Endodermal cell (in vitro differentiated cells): ENCODE measurements at regions not wholly inside any gene's neighbourhood (a gene's known extent, or its start where the extent isn't known, plus 50 kb on each side); places are given as distances from the start of the nearest gene placed in this dataset.
A peak's percentile ranks its signal among the peaks of the same experiment; 100 is the strongest.

Source experiments
- DNase-seq: peaks from one replicate; pipeline ENCODE4 v3.0.0-alpha.2; 2017
- H3K27ac ChIP-seq: 2 replicates; pipeline ENCODE4 v1.5.1; 2013; ENCODE audit warnings: mild to moderate bottlenecking, low read depth, low read length, moderate library complexity
- H3K27me3 ChIP-seq: 2 replicates; pipeline ENCODE4 v1.6.1; 2013; ENCODE audit warnings: mild to moderate bottlenecking, low read length, moderate library complexity; ENCODE audit not compliant: insufficient read depth, control insufficient read depth, poor library complexity, severe bottlenecking
- H3K36me3 ChIP-seq: 2 replicates; pipeline ENCODE4 v1.7.0; 2013; ENCODE audit warnings: mild to moderate bottlenecking, low read length, moderate library complexity; ENCODE audit not compliant: control insufficient read depth, insufficient read depth
- H3K4me1 ChIP-seq: one replicate; pipeline ENCODE4 v1.7.0; 2013; ENCODE audit warnings: low read length; ENCODE audit not compliant: control insufficient read depth, insufficient read depth
- H3K4me3 ChIP-seq: 2 replicates; pipeline ENCODE4 v1.5.1; 2013; ENCODE audit warnings: mild to moderate bottlenecking, low read length, moderate library complexity
- H3K9ac ChIP-seq: 2 replicates; pipeline ENCODE4 v1.6.1; 2013; ENCODE audit warnings: mild to moderate bottlenecking, low read length, moderate library complexity; ENCODE audit not compliant: poor library complexity, severe bottlenecking; ENCODE audit errors: extremely low read depth
- H3K9me3 ChIP-seq: 2 replicates; pipeline ENCODE4 v1.6.1; 2013; ENCODE audit warnings: mild to moderate bottlenecking, low read length, moderate library complexity; ENCODE audit not compliant: control insufficient read depth
- H3K27ac Mint-ChIP-seq: 2 replicates; pipeline ENCODE4 v1.8.0; 2020; ENCODE audit warnings: mixed read lengths
- H3K27me3 Mint-ChIP-seq: 2 replicates; pipeline ENCODE4 v1.8.0; 2021; ENCODE audit warnings: mild to moderate bottlenecking, mixed read lengths; ENCODE audit not compliant: insufficient read depth
- H3K36me3 Mint-ChIP-seq: 2 replicates; pipeline ENCODE4 v1.8.0; 2020; ENCODE audit warnings: low read depth, mixed read lengths
- H3K4me1 Mint-ChIP-seq: 2 replicates; pipeline ENCODE4 v1.8.0; 2020; ENCODE audit warnings: mixed read lengths
- H3K4me3 Mint-ChIP-seq: 2 replicates; pipeline ENCODE4 v1.8.0; 2020; ENCODE audit warnings: mild to moderate bottlenecking, moderate library complexity, mixed read lengths
- H3K9me3 Mint-ChIP-seq: 2 replicates; pipeline ENCODE4 v1.8.0; 2020; ENCODE audit warnings: mild to moderate bottlenecking, mixed read lengths
- WGBS, 2 experiments: methylation state at CpG; one replicate each; pipeline versions ENCODE4 v1.1.5 to v1.1.7; 2013; ENCODE audit warnings: missing lambda C conversion rate in 2 of 2, mixed read lengths in 1 of 2; ENCODE audit not compliant: insufficient coverage in 1 of 2, insufficient read length in 1 of 2; 5-methylcytosine and 5-hydroxymethylcytosine counted together
- TF ChIP-seq, protein P1 (sequence below): fragments of 200-600 bp; sonication (generic); conservative IDR thresholded peaks from 2 replicates; pipeline ENCODE4 v1.5.0; 2021; ENCODE audit warnings: antibody characterized with exemption, mild to moderate bottlenecking

DNA sequence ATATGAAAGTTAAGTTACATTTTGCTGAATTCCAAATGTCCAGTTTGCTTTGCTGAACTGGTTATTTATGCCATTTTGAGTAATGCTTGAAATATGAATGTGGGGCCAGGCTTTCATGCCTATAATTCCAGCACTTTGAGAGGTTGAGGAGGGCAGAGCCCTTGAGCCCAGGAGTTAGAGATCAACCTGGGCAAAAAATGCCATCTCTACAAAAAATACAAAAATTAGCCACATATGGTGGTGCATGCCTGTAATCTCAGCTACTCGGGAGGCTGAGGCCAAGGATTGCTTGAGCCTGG is 101.2 kb upstream of the ITGA6 start:
- H3K4me1 Mint-ChIP-seq, result peaks cover 7% of the 10 kb centered on the region
- no peak for DNase-seq
- Histone ChIP-seq H3K4me3 (no peak overlapping the region), H3K27me3 (peaks cover 6% of the 10 kb centered on the region), H3K36me3 (no peaks in the 10 kb centered on the region), H3K9ac (no peak overlapping the region), H3K27ac (no peak overlapping the region), H3K9me3 (no peaks in the 10 kb centered on the region), H3K4me1 (no peaks in the 10 kb centered on the region)
- peaks cover 14% of the 10 kb centered on the region for H3K27me3 Mint-ChIP-seq
- no peak overlapping the region for H3K27ac Mint-ChIP-seq
- TF ChIP-seq, protein P1, sequence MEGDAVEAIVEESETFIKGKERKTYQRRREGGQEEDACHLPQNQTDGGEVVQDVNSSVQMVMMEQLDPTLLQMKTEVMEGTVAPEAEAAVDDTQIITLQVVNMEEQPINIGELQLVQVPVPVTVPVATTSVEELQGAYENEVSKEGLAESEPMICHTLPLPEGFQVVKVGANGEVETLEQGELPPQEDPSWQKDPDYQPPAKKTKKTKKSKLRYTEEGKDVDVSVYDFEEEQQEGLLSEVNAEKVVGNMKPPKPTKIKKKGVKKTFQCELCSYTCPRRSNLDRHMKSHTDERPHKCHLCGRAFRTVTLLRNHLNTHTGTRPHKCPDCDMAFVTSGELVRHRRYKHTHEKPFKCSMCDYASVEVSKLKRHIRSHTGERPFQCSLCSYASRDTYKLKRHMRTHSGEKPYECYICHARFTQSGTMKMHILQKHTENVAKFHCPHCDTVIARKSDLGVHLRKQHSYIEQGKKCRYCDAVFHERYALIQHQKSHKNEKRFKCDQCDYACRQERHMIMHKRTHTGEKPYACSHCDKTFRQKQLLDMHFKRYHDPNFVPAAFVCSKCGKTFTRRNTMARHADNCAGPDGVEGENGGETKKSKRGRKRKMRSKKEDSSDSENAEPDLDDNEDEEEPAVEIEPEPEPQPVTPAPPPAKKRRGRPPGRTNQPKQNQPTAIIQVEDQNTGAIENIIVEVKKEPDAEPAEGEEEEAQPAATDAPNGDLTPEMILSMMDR, result no peak
- WGBS, 2 experiments, result 97% methylated on average over 1 of the region's 1 CpG; no CpG with 5 or more reads in 1 of the 2 experiments
- no peak overlapping the region for H3K4me3 Mint-ChIP-seq
- H3K9me3 Mint-ChIP-seq, result peaks cover 3% of the 10 kb centered on the region
- peaks cover 2% of the 10 kb centered on the region for H3K36me3 Mint-ChIP-seq

DNA sequence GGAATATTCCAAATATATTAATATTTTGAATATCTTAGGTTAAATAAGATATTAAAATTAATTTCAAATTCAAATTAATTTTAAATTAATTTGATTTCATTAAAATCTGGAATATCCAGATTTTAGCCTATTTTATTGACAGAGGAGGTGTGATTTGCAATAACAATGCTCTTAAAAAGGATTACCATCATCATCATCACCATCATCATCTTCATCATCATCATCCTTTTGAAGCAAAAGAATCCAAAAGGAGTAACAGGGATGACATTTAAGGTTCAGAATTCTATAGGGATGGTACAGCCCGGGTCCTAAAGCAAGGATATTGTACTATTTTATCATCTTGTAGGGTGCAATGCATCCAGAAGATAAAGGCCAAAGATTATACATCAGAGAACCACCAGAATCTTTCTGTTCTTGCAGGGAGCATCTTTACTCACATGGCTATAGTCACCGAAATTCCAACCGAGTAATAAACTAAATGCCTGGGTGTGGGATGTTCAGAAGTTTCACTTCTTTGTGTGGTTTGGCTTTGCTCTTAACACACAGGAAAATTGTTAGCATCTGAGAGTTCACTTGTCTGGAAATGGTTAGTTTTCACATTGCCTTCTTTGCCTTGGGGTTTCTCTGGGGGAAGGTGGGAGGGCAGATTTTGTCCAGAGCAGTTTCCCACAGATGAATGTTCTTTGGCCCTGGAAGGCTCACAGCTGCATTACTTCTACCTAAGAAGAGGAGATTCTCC is 99.1 kb upstream of the ITGA6 start:
- peaks cover 7% of the 10 kb centered on the region for H3K4me1 Mint-ChIP-seq
- Histone ChIP-seq H3K9ac (no peak overlapping the region), H3K9me3 (no peaks in the 10 kb centered on the region), H3K36me3 (no peaks in the 10 kb centered on the region), H3K4me3 (no peak overlapping the region), H3K27ac (no peak overlapping the region), H3K27me3 (peaks cover 6% of the 10 kb centered on the region), H3K4me1 (no peaks in the 10 kb centered on the region)
- no peak overlapping the region for H3K4me3 Mint-ChIP-seq
- H3K27ac Mint-ChIP-seq, result no peak overlapping the region
- WGBS, 2 experiments, result 86 to 100% methylated on average over 1 to 3 of the region's 3 CpGs
- TF ChIP-seq, protein P1, result no peak
- peaks cover 27% of the 10 kb centered on the region for H3K27me3 Mint-ChIP-seq
- no peaks in the 10 kb centered on the region for H3K9me3 Mint-ChIP-seq
- no peak for DNase-seq
- H3K36me3 Mint-ChIP-seq, result no peaks in the 10 kb centered on the region

DNA sequence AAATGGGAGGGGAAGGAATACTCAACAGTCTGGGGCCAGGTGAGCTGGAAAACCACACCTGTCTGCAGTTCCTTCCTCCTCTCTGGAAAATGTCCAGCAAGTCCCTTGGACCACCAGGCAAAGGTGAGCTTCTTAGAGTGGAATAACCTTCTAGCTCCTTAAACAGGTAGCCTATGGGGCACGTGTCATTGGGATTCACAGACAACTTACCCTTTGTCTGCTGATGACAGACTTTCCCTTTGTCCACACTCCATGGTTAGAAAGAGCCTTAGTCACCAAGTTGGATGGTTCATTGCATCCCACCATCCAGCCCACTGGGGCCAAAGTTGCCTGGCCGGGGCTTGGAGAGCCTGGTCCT is 98.0 kb upstream of the ITGA6 start:
- H3K4me1 ChIP-seq, result no peaks in the 10 kb centered on the region
- H3K9me3 ChIP-seq, result no peaks in the 10 kb centered on the region
- DNase-seq, result peak; percentile 35
- no peak overlapping the region for H3K4me3 ChIP-seq
- H3K36me3 Mint-ChIP-seq, result no peaks in the 10 kb centered on the region
- H3K27ac ChIP-seq, result no peak overlapping the region
- TF ChIP-seq, protein P1, result no peak
- no peak overlapping the region for H3K9ac ChIP-seq
- H3K9me3 Mint-ChIP-seq, result no peaks in the 10 kb centered on the region
- H3K4me3 Mint-ChIP-seq, result no peak overlapping the region
- WGBS, 2 experiments, result 62 to 89% methylated on average over 2 of the region's 2 CpGs
- peaks cover 28% of the 10 kb centered on the region for H3K27me3 Mint-ChIP-seq
- no peak overlapping the region for H3K27ac Mint-ChIP-seq
- H3K4me1 Mint-ChIP-seq, result peaks cover 7% of the 10 kb centered on the region
- H3K27me3 ChIP-seq, result peaks cover 6% of the 10 kb centered on the region
- H3K36me3 ChIP-seq, result no peaks in the 10 kb centered on the region
